Caco-2 (cell line): ENCODE measurements at regions not wholly inside any gene's neighbourhood (a gene's known extent, or its start where the extent isn't known, plus 50 kb on each side); places are given as distances from the start of the nearest gene placed in this dataset.

Source experiments
- BruUV-seq: library from RNA; stranded (reverse); fragments of 400-500 nt; replicated peaks from 2 replicates; lab custom pipeline; 2021; lab: Mats Ljungman, UMichigan
- CTCF ChIA-PET: fragments of 300-600 bp; sonication (Branson Sonifier 250); formaldehyde crosslinking; loops from one replicate; lab custom pipeline; 2022; ENCODE audit warnings: antibody characterized with exemption; lab: Charles Lee
- POLR2A ChIA-PET: fragments of 300-600 bp; sonication (Branson Sonifier 250); formaldehyde crosslinking; loops from one replicate; lab custom pipeline; 2022; ENCODE audit warnings: antibody characterized with exemption; lab: Charles Lee
- DNase-seq, 2 experiments: peaks; one replicate each; pipeline versions ENCODE4 v3.0.0 to v3.0.0-alpha.2; 2020 to 2022
- H3K27me3 ChIP-seq: replicated peaks from 2 replicates; pipeline ENCODE4 v1.6.0; 2011; ENCODE audit warnings: low read length; ENCODE audit not compliant: control insufficient read depth, insufficient read depth
- H3K36me3 ChIP-seq: 2 replicates; pipeline ENCODE4 v1.5.1; 2011; ENCODE audit warnings: low read length; ENCODE audit not compliant: control insufficient read depth, insufficient read depth
- H3K4me1 ChIP-seq: fragments of 250-450 bp; sonication (Bioruptor Pico); 2 replicates; pipeline ENCODE4 v1.5.1; 2020; ENCODE audit warnings: mild to moderate bottlenecking
- H3K4me3 ChIP-seq: 2 replicates; pipeline ENCODE4 v1.5.1; 2011; ENCODE audit warnings: low read depth, mild to moderate bottlenecking, control low read depth, low read length
- H3K9me3 ChIP-seq: fragments of 250-450 bp; sonication (Bioruptor Pico); 2 replicates; pipeline ENCODE4 v1.5.1; 2020; ENCODE audit warnings: mild to moderate bottlenecking, moderate library complexity
- H3K27ac Mint-ChIP-seq: one replicate; pipeline ENCODE4 v1.8.0; 2022; ENCODE audit warnings: mixed read lengths; ENCODE audit not compliant: unreplicated experiment
- H3K27me3 Mint-ChIP-seq: one replicate; pipeline ENCODE4 v1.8.0; 2022; ENCODE audit warnings: mixed read lengths; ENCODE audit not compliant: insufficient read depth, unreplicated experiment
- H3K36me3 Mint-ChIP-seq: one replicate; pipeline ENCODE4 v1.8.0; 2022; ENCODE audit warnings: mild to moderate bottlenecking, mixed read lengths; ENCODE audit not compliant: insufficient read depth, unreplicated experiment
- H3K4me1 Mint-ChIP-seq: one replicate; pipeline ENCODE4 v1.8.0; 2022; ENCODE audit warnings: low read depth, mixed read lengths; ENCODE audit not compliant: unreplicated experiment
- H3K4me3 Mint-ChIP-seq: one replicate; pipeline ENCODE4 v1.8.0; 2022; ENCODE audit warnings: mild to moderate bottlenecking, moderate library complexity, mixed read lengths; ENCODE audit not compliant: unreplicated experiment
- H3K9me3 Mint-ChIP-seq: one replicate; pipeline ENCODE4 v1.8.0; 2022; ENCODE audit warnings: mixed read lengths; ENCODE audit not compliant: unreplicated experiment
- CTCF ChIP-seq, 2 experiments: fragments of 200-600 bp in 1 of 2; IDR thresholded peaks; 1 replicate in 1 of 2; 2 replicates in 1 of 2; pipeline versions ENCODE4 v1.5.1 to v1.8.0; 2011 to 2022; ENCODE audit warnings: antibody characterized with exemption in 1 of 2, control low read depth in 1 of 2, inconsistent platforms in 1 of 2, low read depth in 1 of 2, low read length in 1 of 2, mild to moderate bottlenecking in 1 of 2, moderate library complexity in 1 of 2; ENCODE audit not compliant: insufficient read depth in 1 of 2, severe bottlenecking in 1 of 2, unreplicated experiment in 1 of 2
- intact Hi-C: fragments of 100-400 bp; cut with micrococcal nuclease; formaldehyde crosslinking; loops from one replicate; pipeline ENCODE4 v1.10.0; 2022; ENCODE audit not compliant: unreplicated experiment

- POLR2A ChIA-PET, result no interaction called here
- H3K4me3 ChIP-seq, result no peak overlapping the region
- no peaks in the 10 kb centered on the region for H3K9me3 Mint-ChIP-seq
- H3K4me3 Mint-ChIP-seq, result no peak overlapping the region
- H3K27me3 Mint-ChIP-seq, result no peaks in the 10 kb centered on the region
- DNase-seq, result no peak
- CTCF ChIA-PET, result no interaction called here
- H3K9me3 ChIP-seq, result no peaks in the 10 kb centered on the region
- intact Hi-C loops, result no loop called here
- peaks cover 19% of the 10 kb centered on the region for H3K4me1 ChIP-seq
- no peak for TF ChIP-seq CTCF (IDR thresholded peaks at IDR 0.05; ENCODE audit: insufficient read depth in 1 of 2, low read depth in 1 of 2, low read length in 1 of 2, severe bottlenecking in 1 of 2, unreplicated experiment in 1 of 2)
- H3K36me3 ChIP-seq, result no peaks in the 10 kb centered on the region
- H3K27ac Mint-ChIP-seq, result no peak overlapping the region
- H3K4me1 Mint-ChIP-seq, result peaks cover 39% of the 10 kb centered on the region
- H3K36me3 Mint-ChIP-seq, result no peaks in the 10 kb centered on the region
- no peaks in the 10 kb centered on the region for H3K27me3 ChIP-seq
- no TSS peak for BruUV-seq
Measured at GRCh38 chr13:99057310-99057975, 79.6 kb upstream of the DOCK9 start.

GRCh38 chr13:99058527-99059495 is 80.9 kb upstream of the DOCK9 start:
- Histone ChIP-seq H3K9me3 (no peaks in the 10 kb centered on the region), H3K4me1 (peaks cover 25% of the 10 kb centered on the region), H3K4me3 (no peak overlapping the region), H3K36me3 (peaks cover 2% of the 10 kb centered on the region), H3K27me3 (no peaks in the 10 kb centered on the region)
- H3K9me3 Mint-ChIP-seq, result peaks cover 9% of the 10 kb centered on the region
- H3K4me3 Mint-ChIP-seq, result no peak overlapping the region
- peaks cover 37% of the 10 kb centered on the region for H3K4me1 Mint-ChIP-seq
- ChIA-PET CTCF (no interaction called here), POLR2A (no interaction called here)
- no peaks in the 10 kb centered on the region for H3K27me3 Mint-ChIP-seq
- DNase-seq, result no peak
- BruUV-seq, result no TSS peak
- H3K27ac Mint-ChIP-seq, result peak overlapping the region; percentile 17
- H3K36me3 Mint-ChIP-seq, result peaks cover 3% of the 10 kb centered on the region
- intact Hi-C loops, result no loop called here
- no peak for TF ChIP-seq CTCF (IDR thresholded peaks at IDR 0.05; ENCODE audit: insufficient read depth in 1 of 2, low read depth in 1 of 2, low read length in 1 of 2, severe bottlenecking in 1 of 2, unreplicated experiment in 1 of 2)

- Mint-ChIP-seq H3K36me3 (peaks cover 7% of the 10 kb centered on the region), H3K4me1 (peaks cover 40% of the 10 kb centered on the region), H3K27me3 (no peaks in the 10 kb centered on the region), H3K27ac (no peak overlapping the region), H3K4me3 (no peak overlapping the region), H3K9me3 (peaks cover 15% of the 10 kb centered on the region)
- TF ChIP-seq CTCF (IDR thresholded peaks at IDR 0.05; ENCODE audit: insufficient read depth in 1 of 2, low read depth in 1 of 2, low read length in 1 of 2, severe bottlenecking in 1 of 2, unreplicated experiment in 1 of 2), result no peak
- POLR2A ChIA-PET, result no interaction called here
- no peak for DNase-seq
- BruUV-seq, result no TSS peak
- H3K4me1 ChIP-seq, result peaks cover 33% of the 10 kb centered on the region
- no peak overlapping the region for H3K4me3 ChIP-seq
- CTCF ChIA-PET, result no interaction called here
- H3K9me3 ChIP-seq, result no peaks in the 10 kb centered on the region
- no peaks in the 10 kb centered on the region for H3K27me3 ChIP-seq
- intact Hi-C loops, result loop anchor here (2.0 kb wide), 1 partner anchor 19 kb away; no protein-coding TSS in a partner anchor
- peaks cover 2% of the 10 kb centered on the region for H3K36me3 ChIP-seq
Measured at GRCh38 chr13:99059498-99060075, 81.7 kb upstream of the DOCK9 start.
